Esophagus squamous epithelium (tissue), 4 donors: ENCODE measurements at regions not wholly inside any gene's neighbourhood (a gene's known extent, or its start where the extent isn't known, plus 50 kb on each side); places are given as distances from the start of the nearest gene placed in this dataset.
"Not testable (repeated sequence)": the region's sequence is repeated elsewhere in the genome, so short reads cannot be mapped to it uniquely, and the experiment has no call there.

ENCODE experiments used
- CTCF ChIP-seq, 6 experiments: fragments of 450-650 bp in 4 of 6; fragments of 200-600 bp in 2 of 6; sonication (generic) in 2 of 6; IDR thresholded peaks; one replicate each; pipeline ENCODE4 v1.5.1; 2016 to 2019; ENCODE audit warnings: antibody characterized with exemption in 6 of 6, mild to moderate bottlenecking in 4 of 6, moderate library complexity in 4 of 6
- POLR2A ChIP-seq, 4 donors: fragments of 450-650 bp; IDR thresholded peaks; one replicate each; pipeline ENCODE4 v1.6.1; 2017; ENCODE audit warnings: antibody characterized with exemption in 4 of 4, mild to moderate bottlenecking in 4 of 4, moderate library complexity in 3 of 4

- not testable (repeated sequence) for TF ChIP-seq CTCF, POLR2A (IDR thresholded peaks at IDR 0.05)
Measured at GRCh38 chr9:62532777-62533173, 1342.9 kb downstream of the SPATA31A7 start.
